GM06990 (cell line): ENCODE measurements at regions not wholly inside any gene's neighbourhood (a gene's known extent, or its start where the extent isn't known, plus 50 kb on each side); places are given as distances from the start of the nearest gene placed in this dataset.

Source experiments
- DNase-seq: peaks from one replicate; pipeline ENCODE4 v3.0.0-alpha.2; 2011; ENCODE audit not compliant: insufficient read length; ENCODE audit errors: extremely low read depth
- H3K27me3 ChIP-seq: replicated peaks from 2 replicates; pipeline ENCODE4 v1.6.0; 2011; ENCODE audit warnings: low read length; ENCODE audit not compliant: control insufficient read depth, insufficient read depth
- H3K36me3 ChIP-seq: 2 replicates; pipeline ENCODE4 v1.5.1; 2011; ENCODE audit warnings: low read length; ENCODE audit not compliant: control insufficient read depth, insufficient read depth
- H3K4me3 ChIP-seq: replicated peaks from 2 replicates; pipeline ENCODE4 v1.5.1; 2011; ENCODE audit warnings: low read depth, mild to moderate bottlenecking, control low read depth, low read length
- TF ChIP-seq, protein P1 (sequence below): IDR thresholded peaks from 2 replicates; pipeline ENCODE4 v1.5.1; 2011; ENCODE audit warnings: low read length, control low read depth, mild to moderate bottlenecking, inconsistent platforms; ENCODE audit not compliant: insufficient read depth, poor library complexity, severe bottlenecking

DNA sequence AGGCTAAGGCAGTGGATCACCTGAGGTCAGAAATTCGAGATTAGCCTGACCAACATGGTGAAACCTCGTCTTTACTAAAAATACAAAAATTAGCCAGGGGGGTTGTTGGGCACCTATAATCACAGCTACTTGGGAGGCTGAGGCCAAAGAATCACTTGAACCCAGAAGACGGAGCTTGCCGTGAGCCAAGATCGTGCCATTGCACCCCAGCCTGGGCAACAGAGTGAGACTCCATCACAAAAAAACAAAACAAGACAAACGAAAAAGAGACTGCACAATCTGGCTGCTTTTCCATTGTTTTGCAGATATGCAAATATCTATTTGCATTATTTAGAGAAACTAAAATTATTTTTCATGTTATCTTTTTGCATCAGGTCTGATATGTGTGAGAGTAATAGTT, 83.6 kb downstream of the ZNF486 start:
- TF ChIP-seq, protein P1, sequence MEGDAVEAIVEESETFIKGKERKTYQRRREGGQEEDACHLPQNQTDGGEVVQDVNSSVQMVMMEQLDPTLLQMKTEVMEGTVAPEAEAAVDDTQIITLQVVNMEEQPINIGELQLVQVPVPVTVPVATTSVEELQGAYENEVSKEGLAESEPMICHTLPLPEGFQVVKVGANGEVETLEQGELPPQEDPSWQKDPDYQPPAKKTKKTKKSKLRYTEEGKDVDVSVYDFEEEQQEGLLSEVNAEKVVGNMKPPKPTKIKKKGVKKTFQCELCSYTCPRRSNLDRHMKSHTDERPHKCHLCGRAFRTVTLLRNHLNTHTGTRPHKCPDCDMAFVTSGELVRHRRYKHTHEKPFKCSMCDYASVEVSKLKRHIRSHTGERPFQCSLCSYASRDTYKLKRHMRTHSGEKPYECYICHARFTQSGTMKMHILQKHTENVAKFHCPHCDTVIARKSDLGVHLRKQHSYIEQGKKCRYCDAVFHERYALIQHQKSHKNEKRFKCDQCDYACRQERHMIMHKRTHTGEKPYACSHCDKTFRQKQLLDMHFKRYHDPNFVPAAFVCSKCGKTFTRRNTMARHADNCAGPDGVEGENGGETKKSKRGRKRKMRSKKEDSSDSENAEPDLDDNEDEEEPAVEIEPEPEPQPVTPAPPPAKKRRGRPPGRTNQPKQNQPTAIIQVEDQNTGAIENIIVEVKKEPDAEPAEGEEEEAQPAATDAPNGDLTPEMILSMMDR = no peak
- Histone ChIP-seq H3K4me3 (no peak overlapping the region), H3K27me3 (no peaks in the 10 kb centered on the region), H3K36me3 (no peaks in the 10 kb centered on the region)
- no peak for DNase-seq

DNA sequence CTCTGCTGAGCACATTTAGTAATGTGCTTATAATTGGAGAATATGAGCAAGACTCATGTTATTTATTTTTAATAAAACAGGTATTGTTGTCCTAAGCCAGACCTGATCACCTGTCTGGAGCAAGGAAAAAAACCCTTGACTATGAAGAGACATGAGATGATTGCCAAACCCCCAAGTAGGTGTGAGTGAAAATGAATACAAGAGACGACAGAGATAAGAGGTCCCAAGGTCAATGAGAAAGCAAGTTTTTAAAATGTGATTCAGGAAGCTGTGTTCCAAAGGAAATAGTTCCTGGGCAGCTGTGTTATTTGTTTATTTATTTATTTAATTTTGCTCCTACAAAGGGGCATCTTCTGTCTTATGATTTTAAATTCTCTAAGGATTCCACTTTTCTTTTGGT, 83.1 kb downstream of the ZNF486 start:
- Histone ChIP-seq H3K36me3 (no peaks in the 10 kb centered on the region), H3K27me3 (no peaks in the 10 kb centered on the region), H3K4me3 (no peak overlapping the region)
- TF ChIP-seq, protein P1 = no peak
- no peak for DNase-seq
